Glomerular visceral epithelial cell (primary cell): ENCODE measurements at regions not wholly inside any gene's neighbourhood (a gene's known extent, or its start where the extent isn't known, plus 50 kb on each side); places are given as distances from the start of the nearest gene placed in this dataset.
"Not testable (repeated sequence)": the region's sequence is repeated elsewhere in the genome, so short reads cannot be mapped to it uniquely, and the experiment has no call there.

Experiments used
- DNase-seq: peaks from one replicate; pipeline ENCODE4 v3.0.0-alpha.2; 2016; ENCODE audit errors: extremely low spot score

DNA sequence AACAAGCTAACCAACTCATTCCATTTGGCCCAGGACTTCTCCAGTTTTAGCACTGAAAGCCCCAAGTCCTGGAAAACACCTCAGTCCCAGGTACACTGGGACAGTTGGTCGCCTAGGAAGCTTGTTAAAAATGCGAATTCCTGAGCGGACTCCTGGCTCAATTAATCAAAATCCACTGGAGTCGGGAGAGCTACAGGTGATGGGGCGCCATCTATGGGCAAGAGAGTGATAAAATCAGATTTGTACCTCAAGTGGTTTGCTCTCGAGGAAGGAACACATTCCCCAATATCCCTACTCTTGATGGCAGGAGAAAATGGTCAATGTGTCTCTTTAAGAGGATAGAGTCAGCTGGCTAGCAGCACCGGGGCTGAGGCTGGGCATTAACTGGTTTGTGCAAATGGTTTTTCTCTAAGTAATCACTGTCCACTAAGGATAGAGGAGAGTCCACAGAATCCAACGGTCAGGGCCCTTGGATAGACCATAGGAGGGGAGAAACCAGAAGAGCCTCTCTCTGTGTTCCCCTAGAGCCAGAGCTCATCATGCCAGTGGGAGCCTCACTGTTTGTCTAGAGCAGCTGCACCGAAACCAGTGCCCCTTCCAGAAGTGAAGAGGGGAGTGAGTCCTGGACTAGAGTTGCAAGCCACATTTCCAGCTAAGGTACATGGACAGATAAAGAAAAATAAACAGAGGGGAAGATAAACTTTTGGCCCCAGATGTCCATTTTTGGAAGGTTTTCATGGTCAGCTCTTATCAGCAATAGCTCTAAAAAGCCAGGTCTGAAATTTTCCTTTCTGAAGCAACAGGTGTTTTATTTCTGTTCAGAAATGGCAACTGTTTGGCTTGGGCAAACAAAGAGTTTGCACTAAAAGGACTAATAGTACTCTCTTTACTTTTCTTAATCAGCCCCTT lies 148.5 kb downstream of the TENT5C start:
- peak; percentile 57 for DNase-seq

GRCh38 chr1:117757668-117758067 lies 151.8 kb downstream of the TENT5C start:
- no peak for DNase-seq

- peak; percentile 79 for DNase-seq
Observed at GRCh38 chr1:117758444-117759316, 152.8 kb downstream of the TENT5C start.

DNA sequence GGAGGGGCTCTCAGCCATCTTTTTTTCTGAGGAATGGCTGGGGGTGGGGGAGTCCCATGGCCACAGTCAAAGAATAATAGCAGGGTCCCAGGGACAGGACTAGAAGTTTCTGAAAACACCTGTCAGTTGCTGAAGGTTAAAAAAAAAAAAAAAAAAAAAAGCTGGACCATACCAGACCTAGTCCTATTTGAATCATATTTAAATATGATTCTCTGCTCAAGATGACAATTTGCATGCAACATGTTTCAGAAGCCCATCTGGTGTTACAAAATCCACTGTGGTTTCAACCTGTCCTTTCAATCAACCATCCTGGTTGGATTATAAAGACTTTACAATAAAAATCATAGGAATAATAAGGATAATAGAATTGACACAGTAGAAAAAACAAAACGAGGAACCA lies 153.7 kb downstream of the TENT5C start:
- DNase-seq = no peak

GRCh38 chr1:117760069-117760468 lies 154.2 kb downstream of the TENT5C start:
- DNase-seq = no peak

DNA sequence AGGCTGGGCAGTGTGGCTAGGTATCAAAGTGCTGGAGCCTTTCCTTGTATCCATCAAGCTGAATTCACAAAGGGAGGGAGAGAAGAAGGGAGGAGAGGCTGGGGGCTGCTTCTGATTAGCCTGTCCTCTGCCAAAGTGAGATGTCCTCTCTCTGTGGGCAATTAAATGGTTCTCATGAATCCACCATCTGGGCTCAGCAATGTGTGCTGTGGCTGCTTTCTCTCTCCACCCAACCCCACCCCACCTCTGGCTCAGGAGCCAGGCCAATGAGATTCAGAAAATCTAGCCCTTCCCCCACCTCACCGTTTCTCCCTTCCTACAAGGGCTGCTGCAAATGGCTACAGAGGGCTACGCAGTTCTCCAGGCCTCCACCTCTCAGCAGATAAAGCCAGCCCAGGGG lies 154.6 kb downstream of the TENT5C start:
- no peak for DNase-seq

DNA sequence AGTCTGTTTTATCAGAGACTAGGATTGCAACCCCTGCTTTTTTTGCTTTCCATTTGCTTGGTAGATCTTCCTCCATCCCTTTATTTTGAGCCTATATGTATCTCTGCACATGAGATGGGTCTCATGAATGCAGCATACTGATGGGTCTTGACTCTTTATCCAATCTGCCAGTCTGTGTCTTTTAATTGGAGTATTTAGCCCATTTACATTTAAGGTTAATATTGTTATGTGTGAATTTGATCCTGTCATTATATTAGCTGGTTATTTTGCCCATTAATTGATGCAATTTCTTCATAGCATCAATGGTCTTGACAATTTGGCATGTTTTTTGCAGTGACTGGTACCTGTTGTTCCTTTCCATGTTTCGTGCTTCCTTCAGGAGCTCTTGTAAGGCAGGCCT lies 161.7 kb downstream of the GDAP2 start:
- DNase-seq = not testable (repeated sequence)

DNA sequence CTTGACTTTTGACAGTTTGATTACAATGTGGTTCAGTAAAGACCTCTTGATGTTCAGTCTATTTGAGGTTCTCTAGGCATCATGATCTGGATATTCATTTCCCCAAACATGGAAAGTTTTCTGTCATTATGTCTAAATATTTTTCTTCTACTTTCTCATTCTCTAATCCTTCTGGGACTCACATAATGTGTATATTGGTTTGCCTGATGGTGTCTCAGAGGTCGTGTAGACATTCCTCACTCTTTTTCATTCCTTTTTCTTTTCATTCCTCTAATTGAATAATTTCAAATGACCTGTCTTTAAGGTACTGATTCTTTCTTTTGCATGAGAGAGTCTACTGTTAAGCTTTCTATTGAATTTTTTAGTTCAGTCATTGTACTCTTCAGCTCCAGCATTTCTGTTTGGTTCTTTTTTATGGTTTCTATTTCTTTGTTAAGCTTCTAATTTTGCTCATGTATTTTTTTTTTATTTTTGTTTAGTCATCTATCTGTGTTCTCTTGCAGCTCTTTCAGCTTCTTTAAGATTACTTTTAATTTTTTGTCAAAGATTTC lies 158.4 kb downstream of the GDAP2 start:
- no peak for DNase-seq

- DNase-seq = no peak
Observed at GRCh38 chr1:117779364-117779763, 150.1 kb downstream of the GDAP2 start.

DNA sequence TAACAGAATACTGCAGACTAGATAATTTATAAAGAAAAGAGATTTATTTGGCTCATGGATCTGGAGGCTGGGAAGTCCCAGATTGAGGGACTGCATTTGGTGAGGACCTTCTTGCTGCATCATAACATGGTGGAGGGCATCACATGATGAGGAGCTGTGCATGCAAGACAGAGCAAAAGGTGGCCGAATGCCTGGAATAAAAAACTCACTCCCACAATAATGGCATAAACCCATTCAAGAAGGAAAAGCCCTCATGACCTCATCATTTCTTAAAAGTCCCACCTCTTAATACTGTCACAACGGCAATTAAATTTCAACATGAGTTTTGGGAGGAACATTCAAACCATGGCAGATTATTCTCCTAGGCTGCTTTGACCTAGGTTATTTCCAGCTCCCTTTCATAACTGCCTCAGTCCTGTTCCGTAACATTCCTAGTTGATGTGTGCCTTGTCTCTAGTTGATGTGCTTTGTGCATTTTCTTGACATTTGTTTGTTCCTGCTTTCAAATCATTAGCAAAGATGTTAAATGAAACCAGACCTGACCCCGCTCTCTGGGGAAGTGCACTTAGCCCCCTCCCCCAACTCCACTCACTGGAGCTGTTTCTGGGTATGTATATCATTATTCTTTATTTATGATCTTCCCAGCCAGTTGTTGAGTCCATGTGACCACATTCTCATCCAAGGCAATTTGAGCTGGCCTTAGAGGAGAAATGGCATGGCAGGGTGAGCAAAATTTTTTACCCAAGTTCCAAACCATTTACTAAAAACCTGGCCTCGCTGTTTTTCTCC lies 148.5 kb downstream of the GDAP2 start:
- DNase-seq = no peak

DNA sequence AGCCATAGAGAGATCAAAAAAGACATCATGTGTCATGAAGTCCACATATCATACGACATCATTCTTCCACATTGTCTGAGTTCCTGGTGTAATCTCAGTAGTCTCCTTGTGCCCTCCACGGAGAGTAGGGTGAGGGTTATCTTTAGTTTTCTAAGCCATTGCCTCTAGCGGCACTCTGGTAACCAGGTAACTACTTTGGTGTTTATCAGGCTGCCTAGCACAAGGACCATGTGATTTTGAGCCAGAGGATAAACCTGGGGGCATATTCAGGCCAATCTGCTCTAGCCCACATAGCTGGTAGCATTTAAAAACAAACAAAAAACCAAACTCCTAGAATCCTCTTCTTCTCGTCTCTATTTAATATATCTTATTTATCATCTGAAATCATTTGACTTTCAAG lies 147.4 kb downstream of the GDAP2 start:
- no peak for DNase-seq

GRCh38 chr1:117783606-117784396 lies 145.6 kb downstream of the GDAP2 start:
- no peak for DNase-seq

GRCh38 chr1:117788014-117788413 lies 141.4 kb downstream of the GDAP2 start:
- DNase-seq = no peak

- DNase-seq = no peak
Observed at GRCh38 chr1:117793413-117793812, 136.0 kb downstream of the GDAP2 start.

- no peak for DNase-seq
Observed at GRCh38 chr1:117794073-117794472, 135.3 kb downstream of the GDAP2 start.

GRCh38 chr1:117795190-117795589 lies 134.2 kb downstream of the GDAP2 start:
- DNase-seq = peak; percentile 28

- no peak for DNase-seq
Observed at GRCh38 chr1:117795792-117796191, 133.6 kb downstream of the GDAP2 start.

- DNase-seq = no peak
Observed at GRCh38 chr1:117796226-117796625, 133.2 kb downstream of the GDAP2 start.

GRCh38 chr1:117798550-117798949 lies 130.9 kb downstream of the GDAP2 start:
- no peak for DNase-seq

- DNase-seq = no peak
Observed at GRCh38 chr1:117802531-117803257, 126.7 kb downstream of the GDAP2 start.
